ENCODE measurements at regions not wholly inside any gene's neighbourhood (a gene's known extent, or its start where the extent isn't known, plus 50 kb on each side); places are given as distances from the start of the nearest gene placed in this dataset.

- DNase-seq = no peak
Observed at GRCh38 chr17:15177343-15177742, 87.8 kb downstream of the PMP22 start.

GRCh38 chr17:15175356-15175755 is 89.8 kb downstream of the PMP22 start:
- DNase-seq = no peak

GRCh38 chr17:15171167-15172047 is 93.7 kb downstream of the PMP22 start:
- no peak for DNase-seq

GRCh38 chr17:15169676-15170075 is 95.5 kb downstream of the PMP22 start:
- DNase-seq = no peak

GRCh38 chr17:15168379-15168778 is 96.7 kb downstream of the PMP22 start:
- DNase-seq = no peak

GRCh38 chr17:15161395-15161794 is 103.7 kb downstream of the PMP22 start:
- no peak for DNase-seq

GRCh38 chr17:15157051-15157450 is 108.1 kb downstream of the PMP22 start:
- no peak for DNase-seq

GRCh38 chr17:15154618-15155017 is 110.5 kb downstream of the PMP22 start:
- no peak for DNase-seq

GRCh38 chr17:15145621-15146020 is 119.5 kb downstream of the PMP22 start:
- DNase-seq = no peak

GRCh38 chr17:15143524-15143923 is 121.6 kb downstream of the PMP22 start:
- DNase-seq = no peak

- no peak for DNase-seq
Observed at GRCh38 chr17:15134363-15134762, 130.8 kb downstream of the PMP22 start.

GRCh38 chr17:15133826-15134225 is 131.3 kb downstream of the PMP22 start:
- no peak for DNase-seq

GRCh38 chr17:15133143-15133542 is 132.0 kb downstream of the PMP22 start:
- DNase-seq = no peak

GRCh38 chr17:15130426-15130825 is 134.7 kb downstream of the PMP22 start:
- no peak for DNase-seq

GRCh38 chr17:15129986-15130385 is 135.1 kb downstream of the PMP22 start:
- no peak for DNase-seq

GRCh38 chr17:15124746-15125145 is 140.4 kb downstream of the PMP22 start:
- DNase-seq = no peak

- DNase-seq = no peak
Observed at GRCh38 chr17:15124264-15124595, 140.9 kb downstream of the PMP22 start.

GRCh38 chr17:15123593-15124263 is 141.4 kb downstream of the PMP22 start:
- no peak for DNase-seq

GRCh38 chr17:15122857-15123256 is 142.3 kb downstream of the PMP22 start:
- DNase-seq = no peak

- no peak for DNase-seq
Observed at GRCh38 chr17:15121426-15121825, 143.7 kb downstream of the PMP22 start.

GRCh38 chr17:15119968-15120367 is 145.2 kb downstream of the PMP22 start:
- no peak for DNase-seq

GRCh38 chr17:15117239-15117638 is 147.9 kb downstream of the PMP22 start:
- DNase-seq = no peak

GRCh38 chr17:15112846-15113617 is 152.1 kb downstream of the PMP22 start:
- no peak for DNase-seq

- DNase-seq = no peak
Observed at GRCh38 chr17:15109608-15110007, 155.5 kb downstream of the PMP22 start.
